ENCODE measurements at regions not wholly inside any gene's neighbourhood (a gene's known extent, or its start where the extent isn't known, plus 50 kb on each side); places are given as distances from the start of the nearest gene placed in this dataset.

GRCh38 chr13:109858319-109858718 lies 71.9 kb upstream of the IRS2 start:
- H3K4me3 ChIP-seq (replicated peaks; ENCODE audit: low read depth, low read length) = no peak overlapping the region

GRCh38 chr13:109857803-109858202 lies 71.4 kb upstream of the IRS2 start:
- TF ChIP-seq CTCF (IDR thresholded peaks at IDR 0.05; ENCODE audit: low read length, missing control alignments) = no peak
- no peak overlapping the region for H3K4me3 ChIP-seq (replicated peaks; ENCODE audit: low read depth, low read length)
- no peak for DNase-seq (ENCODE audit: low read depth)

More at GRCh38 chr13:109858319-109858718, 71.9 kb upstream of the IRS2 start:
- no peak for TF ChIP-seq CTCF (IDR thresholded peaks at IDR 0.05; ENCODE audit: low read length, missing control alignments)
- no peak for DNase-seq (ENCODE audit: low read depth)

DNA sequence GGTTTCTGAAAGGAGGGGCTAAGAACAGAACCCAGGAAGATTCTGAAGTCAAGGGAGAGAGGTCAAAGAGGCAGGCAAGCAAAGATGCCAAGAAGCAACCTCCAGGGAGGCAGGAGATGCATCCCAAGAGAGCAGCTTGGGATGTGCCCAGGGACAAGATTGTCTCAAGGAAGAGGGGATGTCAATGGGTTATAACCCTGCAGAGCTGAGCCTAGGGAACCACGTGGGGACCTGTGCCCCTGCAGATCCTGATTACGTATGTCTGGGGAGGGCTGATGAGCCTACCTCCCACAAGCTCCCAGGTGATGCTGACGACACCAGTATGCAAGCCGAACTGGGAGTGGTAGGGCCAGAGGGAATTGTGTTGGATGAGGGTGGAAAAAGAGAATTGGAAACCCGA lies 70.9 kb upstream of the IRS2 start:
- no peak for TF ChIP-seq CTCF (IDR thresholded peaks at IDR 0.05; ENCODE audit: low read length, missing control alignments)
- H3K4me3 ChIP-seq (replicated peaks; ENCODE audit: low read depth, low read length) = no peak overlapping the region
- DNase-seq (ENCODE audit: low read depth) = no peak

DNA sequence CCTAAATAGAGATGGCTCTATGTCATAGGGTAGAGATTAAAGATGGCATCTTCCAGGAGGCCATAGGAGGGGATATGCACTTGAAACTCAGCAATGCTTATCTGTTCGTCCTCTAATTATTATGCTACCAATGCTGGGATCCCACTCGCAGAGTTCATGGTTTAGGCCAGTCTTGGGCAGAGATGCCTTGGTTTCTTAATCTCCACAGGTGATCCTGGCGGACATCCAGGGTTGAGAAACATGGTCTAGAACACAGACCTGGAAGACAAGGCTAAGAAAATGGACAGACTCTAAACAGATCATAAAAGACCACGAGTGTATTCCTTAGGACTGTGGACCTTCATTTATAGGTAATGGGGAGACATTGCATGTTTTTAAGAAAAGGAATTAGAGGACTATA lies 70.0 kb upstream of the IRS2 start:
- no peak for TF ChIP-seq CTCF (IDR thresholded peaks at IDR 0.05; ENCODE audit: low read length, missing control alignments)
- no peak for DNase-seq (ENCODE audit: low read depth)
- H3K4me3 ChIP-seq (replicated peaks; ENCODE audit: low read depth, low read length) = no peak overlapping the region

GRCh38 chr13:109853153-109853552 lies 66.8 kb upstream of the IRS2 start:
- H3K4me3 ChIP-seq (replicated peaks; ENCODE audit: low read depth, low read length) = no peak overlapping the region
- no peak for DNase-seq (ENCODE audit: low read depth)
- TF ChIP-seq CTCF (IDR thresholded peaks at IDR 0.05; ENCODE audit: low read length, missing control alignments) = no peak

- H3K4me3 ChIP-seq (replicated peaks; ENCODE audit: low read depth, low read length) = no peak overlapping the region
- TF ChIP-seq CTCF (IDR thresholded peaks at IDR 0.05; ENCODE audit: low read length, missing control alignments) = no peak
- DNase-seq (ENCODE audit: low read depth) = no peak
Observed at GRCh38 chr13:109846185-109846584, 59.8 kb upstream of the IRS2 start.

- no peak overlapping the region for H3K4me3 ChIP-seq (replicated peaks; ENCODE audit: low read depth, low read length)
- DNase-seq (ENCODE audit: low read depth) = no peak
- no peak for TF ChIP-seq CTCF (IDR thresholded peaks at IDR 0.05; ENCODE audit: low read length, missing control alignments)
Observed at GRCh38 chr13:109844396-109844795, 58.0 kb upstream of the IRS2 start.
